ENCODE measurements at regions not wholly inside any gene's neighbourhood (a gene's known extent, or its start where the extent isn't known, plus 50 kb on each side); places are given as distances from the start of the nearest gene placed in this dataset.

- Histone ChIP-seq H3K4me3 (no peak overlapping the region), H3K36me3 (no peaks in the 10 kb centered on the region), H3K9me3 (ENCODE audit: low read depth) (no peaks in the 10 kb centered on the region), H3K27ac (peak overlapping the region; percentile 78), H3K27me3 (no peaks in the 10 kb centered on the region), H3K4me1 (ENCODE audit: low read depth) (peaks cover 19% of the 10 kb centered on the region)
- DNase-seq (ENCODE audit: low read depth in 1 of 2, low spot score in 1 of 2), result peak; percentile 25 to 27
- no peak for TF ChIP-seq CTCF (IDR thresholded peaks at IDR 0.05; ENCODE audit: low read depth, low read length)
Measured at GRCh38 chr11:86151174-86152005, 82.5 kb upstream of the PICALM start.

GRCh38 chr11:86150847-86151173 lies 81.9 kb upstream of the PICALM start:
- Histone ChIP-seq H3K27ac (no peak overlapping the region), H3K27me3 (no peaks in the 10 kb centered on the region), H3K36me3 (no peaks in the 10 kb centered on the region), H3K9me3 (ENCODE audit: low read depth) (no peaks in the 10 kb centered on the region), H3K4me1 (ENCODE audit: low read depth) (peaks cover 19% of the 10 kb centered on the region), H3K4me3 (no peak overlapping the region)
- DNase-seq (ENCODE audit: low read depth in 1 of 2, low spot score in 1 of 2), result peak in 1 of 2 donors; percentile 18
- no peak for TF ChIP-seq CTCF (IDR thresholded peaks at IDR 0.05; ENCODE audit: low read depth, low read length)

GRCh38 chr11:86149792-86150191 lies 80.9 kb upstream of the PICALM start:
- peaks cover 19% of the 10 kb centered on the region for H3K4me1 ChIP-seq (ENCODE audit: low read depth)
- H3K9me3 ChIP-seq (ENCODE audit: low read depth), result no peaks in the 10 kb centered on the region
- DNase-seq (ENCODE audit: low read depth in 1 of 2, low spot score in 1 of 2), result no peak
- no peak overlapping the region for H3K4me3 ChIP-seq
- H3K27me3 ChIP-seq, result no peaks in the 10 kb centered on the region
- TF ChIP-seq CTCF (IDR thresholded peaks at IDR 0.05; ENCODE audit: low read depth, low read length), result no peak
- H3K27ac ChIP-seq, result no peak overlapping the region
- H3K36me3 ChIP-seq, result no peaks in the 10 kb centered on the region

- Histone ChIP-seq H3K27ac (no peak overlapping the region), H3K27me3 (no peaks in the 10 kb centered on the region), H3K4me1 (ENCODE audit: low read depth) (peaks cover 19% of the 10 kb centered on the region), H3K4me3 (no peak overlapping the region), H3K9me3 (ENCODE audit: low read depth) (no peaks in the 10 kb centered on the region), H3K36me3 (no peaks in the 10 kb centered on the region)
- no peak for TF ChIP-seq CTCF (IDR thresholded peaks at IDR 0.05; ENCODE audit: low read depth, low read length)
- no peak for DNase-seq (ENCODE audit: low read depth in 1 of 2, low spot score in 1 of 2)
Measured at GRCh38 chr11:86148345-86148747, 79.5 kb upstream of the PICALM start.

- TF ChIP-seq CTCF (IDR thresholded peaks at IDR 0.05; ENCODE audit: low read depth, low read length), result no peak
- Histone ChIP-seq H3K36me3 (no peaks in the 10 kb centered on the region), H3K27me3 (no peaks in the 10 kb centered on the region), H3K4me3 (no peak overlapping the region), H3K4me1 (ENCODE audit: low read depth) (peaks cover 18% of the 10 kb centered on the region), H3K27ac (no peak overlapping the region), H3K9me3 (ENCODE audit: low read depth) (no peaks in the 10 kb centered on the region)
- no peak for DNase-seq (ENCODE audit: low read depth in 1 of 2, low spot score in 1 of 2)
Measured at GRCh38 chr11:86147004-86147403, 78.1 kb upstream of the PICALM start.
